Loucy (cell line): ENCODE measurements at regions not wholly inside any gene's neighbourhood (a gene's known extent, or its start where the extent isn't known, plus 50 kb on each side); places are given as distances from the start of the nearest gene placed in this dataset.

Experiments
- H2AFZ ChIP-seq: fragments of 200-600 bp; sonication (generic); 2 replicates; pipeline ENCODE4 v1.6.0; 2016; ENCODE audit warnings: antibody characterized with exemption, mild to moderate bottlenecking, low read length, moderate library complexity
- H3F3A ChIP-seq: fragments of 200-600 bp; 2 replicates; pipeline ENCODE4 v1.6.0; 2016; ENCODE audit warnings: antibody characterized with exemption, low read depth, mild to moderate bottlenecking
- H3K27me3 ChIP-seq: fragments of 200-600 bp; sonication (generic); 2 replicates; pipeline ENCODE4 v1.6.1; 2014; ENCODE audit warnings: low read length, mild to moderate bottlenecking; ENCODE audit not compliant: insufficient read depth, poor library complexity, severe bottlenecking
- H3K36me3 ChIP-seq: fragments of 200-600 bp; sonication (generic); 2 replicates; pipeline ENCODE4 v1.6.1; 2016; ENCODE audit warnings: low read length; ENCODE audit not compliant: insufficient read depth
- H3K4me1 ChIP-seq: fragments of 200-600 bp; sonication (generic); 2 replicates; pipeline ENCODE4 v1.5.1; 2014; ENCODE audit warnings: low read length, mild to moderate bottlenecking; ENCODE audit not compliant: insufficient read depth, poor library complexity, severe bottlenecking
- H3K4me2 ChIP-seq: fragments of 200-600 bp; sonication (generic); 2 replicates; pipeline ENCODE4 v1.6.0; 2014; ENCODE audit warnings: antibody characterized with exemption, low read length, low read depth, mild to moderate bottlenecking; ENCODE audit not compliant: poor library complexity, severe bottlenecking
- H3K4me3 ChIP-seq: fragments of 200-600 bp; sonication (generic); 2 replicates; pipeline ENCODE4 v1.5.1; 2014; ENCODE audit warnings: low read length, mild to moderate bottlenecking, mixed read lengths; ENCODE audit not compliant: poor library complexity, severe bottlenecking
- H3K79me2 ChIP-seq: fragments of 200-600 bp; sonication (generic); 2 replicates; pipeline ENCODE4 v1.6.1; 2014; ENCODE audit warnings: low read length; ENCODE audit not compliant: insufficient read depth
- H3K9ac ChIP-seq: fragments of 200-600 bp; sonication (generic); 2 replicates; pipeline ENCODE4 v1.6.0; 2014; ENCODE audit warnings: mild to moderate bottlenecking, low read depth, low read length, moderate library complexity; ENCODE audit not compliant: poor library complexity, severe bottlenecking
- H3K9me2 ChIP-seq: fragments of 200-600 bp; sonication (generic); replicated peaks from 2 replicates; pipeline ENCODE4 v1.6.1; 2016; ENCODE audit warnings: low read depth, low read length, mixed read lengths
- H3K9me3 ChIP-seq: fragments of 200-600 bp; sonication (generic); 2 replicates; pipeline ENCODE4 v1.6.1; 2014; ENCODE audit warnings: mild to moderate bottlenecking, antibody characterized with exemption, low read length, low read depth; ENCODE audit not compliant: insufficient read depth
- H4K20me1 ChIP-seq: fragments of 200-600 bp; sonication (generic); 2 replicates; pipeline ENCODE4 v1.6.0; 2014; ENCODE audit warnings: antibody characterized with exemption, low read length, mild to moderate bottlenecking; ENCODE audit not compliant: insufficient read depth, poor library complexity, severe bottlenecking
- EZH2phosphoT487 ChIP-seq: fragments of 200-600 bp; IDR thresholded peaks from 2 replicates; pipeline ENCODE4 v1.6.1; 2018; ENCODE audit warnings: antibody characterized with exemption, mild to moderate bottlenecking, moderate library complexity, borderline replicate concordance
- TF ChIP-seq, protein P1 (sequence below): fragments of 200-600 bp; sonication (generic); conservative IDR thresholded peaks from 2 replicates; pipeline ENCODE4 v1.5.1; 2014; ENCODE audit warnings: mild to moderate bottlenecking, antibody characterized with exemption, low read length

DNA sequence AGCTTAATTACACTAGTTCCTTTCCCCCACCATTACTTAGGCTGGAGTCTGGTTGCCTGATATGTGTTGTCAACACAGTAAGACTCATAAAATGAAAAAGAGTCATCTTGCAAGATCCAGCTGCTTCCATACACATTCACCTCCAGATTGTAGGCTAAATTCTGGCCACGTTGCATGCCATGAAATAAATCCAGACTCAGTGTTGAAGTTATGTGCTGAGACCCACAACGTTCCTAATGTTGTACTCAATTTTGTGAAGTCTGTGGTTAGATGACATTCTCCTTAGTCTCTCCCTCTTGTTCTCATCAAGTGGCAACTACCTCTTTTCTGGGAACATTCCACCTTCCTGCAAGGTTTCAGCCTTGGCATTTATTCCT, 212.3 kb downstream of the LMBRD1 start:
- Histone ChIP-seq H3K79me2 (no peaks in the 10 kb centered on the region), H2AFZ (no peak overlapping the region), H3K4me3 (no peak overlapping the region), H4K20me1 (no peaks in the 10 kb centered on the region), H3K9ac (no peak overlapping the region), H3K9me2 (no peaks in the 10 kb centered on the region), H3K4me1 (peaks cover 10% of the 10 kb centered on the region), H3K36me3 (no peaks in the 10 kb centered on the region), H3K4me2 (peak overlapping the region; percentile 48), H3K9me3 (no peaks in the 10 kb centered on the region), H3F3A (no peaks in the 10 kb centered on the region), H3K27me3 (no peaks in the 10 kb centered on the region)
- no peak for TF ChIP-seq EZH2phosphoT487
- TF ChIP-seq, protein P1, sequence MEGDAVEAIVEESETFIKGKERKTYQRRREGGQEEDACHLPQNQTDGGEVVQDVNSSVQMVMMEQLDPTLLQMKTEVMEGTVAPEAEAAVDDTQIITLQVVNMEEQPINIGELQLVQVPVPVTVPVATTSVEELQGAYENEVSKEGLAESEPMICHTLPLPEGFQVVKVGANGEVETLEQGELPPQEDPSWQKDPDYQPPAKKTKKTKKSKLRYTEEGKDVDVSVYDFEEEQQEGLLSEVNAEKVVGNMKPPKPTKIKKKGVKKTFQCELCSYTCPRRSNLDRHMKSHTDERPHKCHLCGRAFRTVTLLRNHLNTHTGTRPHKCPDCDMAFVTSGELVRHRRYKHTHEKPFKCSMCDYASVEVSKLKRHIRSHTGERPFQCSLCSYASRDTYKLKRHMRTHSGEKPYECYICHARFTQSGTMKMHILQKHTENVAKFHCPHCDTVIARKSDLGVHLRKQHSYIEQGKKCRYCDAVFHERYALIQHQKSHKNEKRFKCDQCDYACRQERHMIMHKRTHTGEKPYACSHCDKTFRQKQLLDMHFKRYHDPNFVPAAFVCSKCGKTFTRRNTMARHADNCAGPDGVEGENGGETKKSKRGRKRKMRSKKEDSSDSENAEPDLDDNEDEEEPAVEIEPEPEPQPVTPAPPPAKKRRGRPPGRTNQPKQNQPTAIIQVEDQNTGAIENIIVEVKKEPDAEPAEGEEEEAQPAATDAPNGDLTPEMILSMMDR, result no peak

DNA sequence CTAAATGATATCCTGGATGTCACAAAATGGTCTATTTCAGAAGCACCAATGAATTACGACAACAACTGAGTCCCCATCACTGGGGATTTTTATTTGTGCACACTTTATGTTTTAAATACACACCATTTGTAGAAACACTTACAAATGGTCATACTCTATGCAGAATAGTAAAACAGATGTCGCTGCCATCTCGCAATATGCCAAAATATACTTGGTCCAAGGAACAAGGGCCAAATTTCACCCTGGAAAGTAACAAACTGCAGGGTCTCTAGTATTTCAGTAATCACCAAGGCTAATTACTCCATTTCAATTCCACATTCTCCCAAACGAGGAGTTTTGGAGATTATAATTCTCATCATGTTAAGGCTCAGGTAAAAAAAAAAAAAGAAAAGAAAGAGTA, 215.2 kb downstream of the LMBRD1 start:
- H3K9me2 ChIP-seq, result no peaks in the 10 kb centered on the region
- TF ChIP-seq, protein P1, result no peak
- no peak for TF ChIP-seq EZH2phosphoT487
- H3K36me3 ChIP-seq, result no peaks in the 10 kb centered on the region
- H3K9ac ChIP-seq, result no peak overlapping the region
- H3K9me3 ChIP-seq, result no peaks in the 10 kb centered on the region
- H2AFZ ChIP-seq, result no peak overlapping the region
- no peaks in the 10 kb centered on the region for H3K27me3 ChIP-seq
- H3F3A ChIP-seq, result no peaks in the 10 kb centered on the region
- H3K4me2 ChIP-seq, result no peak overlapping the region
- no peaks in the 10 kb centered on the region for H3K79me2 ChIP-seq
- no peaks in the 10 kb centered on the region for H4K20me1 ChIP-seq
- H3K4me1 ChIP-seq, result peaks cover 10% of the 10 kb centered on the region
- no peak overlapping the region for H3K4me3 ChIP-seq

DNA sequence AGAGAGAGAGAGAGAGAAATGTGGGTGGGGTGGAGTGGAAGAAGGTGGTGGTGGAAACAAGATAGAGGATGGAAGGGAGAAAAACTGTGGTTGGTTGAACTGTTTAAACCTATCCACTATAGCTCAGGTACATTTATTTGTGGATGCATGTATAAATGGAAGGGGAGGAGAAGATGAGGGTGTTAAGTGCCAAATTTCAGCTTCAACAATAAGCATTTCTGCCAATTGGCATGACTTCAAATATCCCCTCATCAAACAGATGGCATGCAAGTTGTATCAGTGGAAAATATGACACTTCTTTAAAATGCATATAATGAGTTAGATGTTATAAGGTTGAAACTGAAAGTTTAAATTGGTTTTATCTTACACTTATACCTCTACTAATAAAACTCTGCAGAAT, 216.1 kb downstream of the LMBRD1 start:
- no peaks in the 10 kb centered on the region for H3K9me2 ChIP-seq
- H3K4me2 ChIP-seq, result no peak overlapping the region
- no peak overlapping the region for H2AFZ ChIP-seq
- H3K4me3 ChIP-seq, result no peak overlapping the region
- peaks cover 10% of the 10 kb centered on the region for H3K4me1 ChIP-seq
- no peaks in the 10 kb centered on the region for H3K79me2 ChIP-seq
- no peaks in the 10 kb centered on the region for H4K20me1 ChIP-seq
- H3K36me3 ChIP-seq, result no peaks in the 10 kb centered on the region
- no peaks in the 10 kb centered on the region for H3K27me3 ChIP-seq
- no peaks in the 10 kb centered on the region for H3K9me3 ChIP-seq
- no peak for TF ChIP-seq EZH2phosphoT487
- TF ChIP-seq, protein P1, result no peak
- no peak overlapping the region for H3K9ac ChIP-seq
- H3F3A ChIP-seq, result no peaks in the 10 kb centered on the region
